NCI-H2227 (cell line): ENCODE measurements at regions not wholly inside any gene's neighbourhood (a gene's known extent, or its start where the extent isn't known, plus 50 kb on each side); places are given as distances from the start of the nearest gene placed in this dataset.

ENCODE experiments used
- DNase-seq: peaks from one replicate; lab custom pipeline; 2025; ENCODE audit not compliant: unreplicated experiment; lab: John Stamatoyannopoulos, UW

- no peak for DNase-seq
Observed at GRCh38 chr18:56038171-56039030, 450.4 kb upstream of the TCF4 start.

GRCh38 chr18:56036741-56037140 lies 448.7 kb upstream of the TCF4 start:
- no peak for DNase-seq

GRCh38 chr18:56035546-56035945 lies 447.6 kb upstream of the TCF4 start:
- DNase-seq = no peak

- DNase-seq = no peak
Observed at GRCh38 chr18:56034949-56035348, 447.0 kb upstream of the TCF4 start.

- no peak for DNase-seq
Observed at GRCh38 chr18:56030060-56030459, 442.1 kb upstream of the TCF4 start.

GRCh38 chr18:56028514-56028913 lies 440.5 kb upstream of the TCF4 start:
- no peak for DNase-seq

GRCh38 chr18:56026509-56026908 lies 438.5 kb upstream of the TCF4 start:
- no peak for DNase-seq

GRCh38 chr18:56021809-56022195 lies 433.8 kb upstream of the TCF4 start:
- no peak for DNase-seq

GRCh38 chr18:56021136-56021808 lies 433.3 kb upstream of the TCF4 start:
- no peak for DNase-seq

- DNase-seq = no peak
Observed at GRCh38 chr18:56019908-56020307, 431.9 kb upstream of the TCF4 start.

GRCh38 chr18:56019156-56019555 lies 431.2 kb upstream of the TCF4 start:
- DNase-seq = no peak

- no peak for DNase-seq
Observed at GRCh38 chr18:56009411-56009810, 421.4 kb upstream of the TCF4 start.

GRCh38 chr18:56003720-56004088 lies 415.7 kb upstream of the TCF4 start:
- DNase-seq = no peak

- no peak for DNase-seq
Observed at GRCh38 chr18:56003009-56003719, 415.2 kb upstream of the TCF4 start.

GRCh38 chr18:56001576-56001975 lies 413.6 kb upstream of the TCF4 start:
- no peak for DNase-seq

GRCh38 chr18:56000041-56000440 lies 412.0 kb upstream of the TCF4 start:
- no peak for DNase-seq

GRCh38 chr18:55999641-56000040 lies 411.6 kb upstream of the TCF4 start:
- no peak for DNase-seq

- no peak for DNase-seq
Observed at GRCh38 chr18:55998801-55999385, 410.9 kb upstream of the TCF4 start.

- DNase-seq = peak; percentile 50
Observed at GRCh38 chr18:55998071-55998522, 410.1 kb upstream of the TCF4 start.

GRCh38 chr18:55997151-55997561 lies 409.2 kb upstream of the TCF4 start:
- DNase-seq = no peak

- DNase-seq = no peak
Observed at GRCh38 chr18:55996717-55997116, 408.7 kb upstream of the TCF4 start.
